HL-60 (cell line): ENCODE measurements at regions not wholly inside any gene's neighbourhood (a gene's known extent, or its start where the extent isn't known, plus 50 kb on each side); places are given as distances from the start of the nearest gene placed in this dataset.
"Not testable (repeated sequence)": the region's sequence is repeated elsewhere in the genome, so short reads cannot be mapped to it uniquely, and the experiment has no call there.

Experiments
- POLR2AphosphoS5 ChIP-seq: IDR thresholded peaks from 2 replicates; pipeline ENCODE4 v1.6.1; 2012; ENCODE audit warnings: low read depth
- TF ChIP-seq, protein P1 (sequence below): IDR thresholded peaks from one replicate; pipeline ENCODE4 v1.5.1; 2011; ENCODE audit warnings: low read length, control low read depth, inconsistent platforms; ENCODE audit not compliant: insufficient read depth
- TF ChIP-seq, protein P2 (sequence below): IDR thresholded peaks from 2 replicates; pipeline ENCODE4 v1.6.1; 2012; ENCODE audit warnings: low read depth; ENCODE audit not compliant: insufficient replicate concordance

DNA sequence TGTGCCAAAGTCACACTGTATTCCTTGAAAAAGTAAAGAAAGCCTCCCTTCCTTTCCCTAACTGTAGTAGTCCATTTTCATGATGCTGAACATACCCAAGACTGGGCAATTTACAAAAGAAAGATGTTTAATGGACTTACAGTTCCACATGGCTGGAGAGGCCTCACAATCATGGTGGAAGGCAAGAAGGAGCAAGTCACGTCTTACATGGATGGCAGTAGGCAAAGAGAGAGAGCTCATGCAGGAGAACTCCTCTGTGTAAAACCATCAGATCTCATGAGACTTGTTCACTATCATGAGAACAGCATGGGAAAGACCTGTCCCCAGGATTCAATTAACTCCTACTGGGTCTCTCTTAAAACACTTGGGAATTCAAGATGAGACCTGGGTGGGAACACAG lies 222.5 kb upstream of the NT5E start:
- TF ChIP-seq POLR2AphosphoS5: not testable (repeated sequence)
- TF ChIP-seq, protein P1, sequence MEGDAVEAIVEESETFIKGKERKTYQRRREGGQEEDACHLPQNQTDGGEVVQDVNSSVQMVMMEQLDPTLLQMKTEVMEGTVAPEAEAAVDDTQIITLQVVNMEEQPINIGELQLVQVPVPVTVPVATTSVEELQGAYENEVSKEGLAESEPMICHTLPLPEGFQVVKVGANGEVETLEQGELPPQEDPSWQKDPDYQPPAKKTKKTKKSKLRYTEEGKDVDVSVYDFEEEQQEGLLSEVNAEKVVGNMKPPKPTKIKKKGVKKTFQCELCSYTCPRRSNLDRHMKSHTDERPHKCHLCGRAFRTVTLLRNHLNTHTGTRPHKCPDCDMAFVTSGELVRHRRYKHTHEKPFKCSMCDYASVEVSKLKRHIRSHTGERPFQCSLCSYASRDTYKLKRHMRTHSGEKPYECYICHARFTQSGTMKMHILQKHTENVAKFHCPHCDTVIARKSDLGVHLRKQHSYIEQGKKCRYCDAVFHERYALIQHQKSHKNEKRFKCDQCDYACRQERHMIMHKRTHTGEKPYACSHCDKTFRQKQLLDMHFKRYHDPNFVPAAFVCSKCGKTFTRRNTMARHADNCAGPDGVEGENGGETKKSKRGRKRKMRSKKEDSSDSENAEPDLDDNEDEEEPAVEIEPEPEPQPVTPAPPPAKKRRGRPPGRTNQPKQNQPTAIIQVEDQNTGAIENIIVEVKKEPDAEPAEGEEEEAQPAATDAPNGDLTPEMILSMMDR: not testable (repeated sequence)
- TF ChIP-seq, protein P2, sequence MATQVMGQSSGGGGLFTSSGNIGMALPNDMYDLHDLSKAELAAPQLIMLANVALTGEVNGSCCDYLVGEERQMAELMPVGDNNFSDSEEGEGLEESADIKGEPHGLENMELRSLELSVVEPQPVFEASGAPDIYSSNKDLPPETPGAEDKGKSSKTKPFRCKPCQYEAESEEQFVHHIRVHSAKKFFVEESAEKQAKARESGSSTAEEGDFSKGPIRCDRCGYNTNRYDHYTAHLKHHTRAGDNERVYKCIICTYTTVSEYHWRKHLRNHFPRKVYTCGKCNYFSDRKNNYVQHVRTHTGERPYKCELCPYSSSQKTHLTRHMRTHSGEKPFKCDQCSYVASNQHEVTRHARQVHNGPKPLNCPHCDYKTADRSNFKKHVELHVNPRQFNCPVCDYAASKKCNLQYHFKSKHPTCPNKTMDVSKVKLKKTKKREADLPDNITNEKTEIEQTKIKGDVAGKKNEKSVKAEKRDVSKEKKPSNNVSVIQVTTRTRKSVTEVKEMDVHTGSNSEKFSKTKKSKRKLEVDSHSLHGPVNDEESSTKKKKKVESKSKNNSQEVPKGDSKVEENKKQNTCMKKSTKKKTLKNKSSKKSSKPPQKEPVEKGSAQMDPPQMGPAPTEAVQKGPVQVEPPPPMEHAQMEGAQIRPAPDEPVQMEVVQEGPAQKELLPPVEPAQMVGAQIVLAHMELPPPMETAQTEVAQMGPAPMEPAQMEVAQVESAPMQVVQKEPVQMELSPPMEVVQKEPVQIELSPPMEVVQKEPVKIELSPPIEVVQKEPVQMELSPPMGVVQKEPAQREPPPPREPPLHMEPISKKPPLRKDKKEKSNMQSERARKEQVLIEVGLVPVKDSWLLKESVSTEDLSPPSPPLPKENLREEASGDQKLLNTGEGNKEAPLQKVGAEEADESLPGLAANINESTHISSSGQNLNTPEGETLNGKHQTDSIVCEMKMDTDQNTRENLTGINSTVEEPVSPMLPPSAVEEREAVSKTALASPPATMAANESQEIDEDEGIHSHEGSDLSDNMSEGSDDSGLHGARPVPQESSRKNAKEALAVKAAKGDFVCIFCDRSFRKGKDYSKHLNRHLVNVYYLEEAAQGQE: not testable (repeated sequence)
